ENCODE measurements at regions not wholly inside any gene's neighbourhood (a gene's known extent, or its start where the extent isn't known, plus 50 kb on each side); places are given as distances from the start of the nearest gene placed in this dataset.

- H3K4me3 ChIP-seq (ENCODE audit: low read depth, low read length), result no peak overlapping the region
- DNase-seq (ENCODE audit: low read depth), result no peak
- in situ Hi-C loops (cut with HindIII; ENCODE audit: low sequenced_read_pairs), result no loop called here
- no peak for TF ChIP-seq CTCF (IDR thresholded peaks at IDR 0.05; ENCODE audit: low read depth, low read length, missing control alignments)
Observed at GRCh38 chr13:107834281-107834680, 381.1 kb downstream of the LIG4 start.

- in situ Hi-C loops (cut with HindIII; ENCODE audit: low sequenced_read_pairs), result no loop called here
- TF ChIP-seq CTCF (IDR thresholded peaks at IDR 0.05; ENCODE audit: low read depth, low read length, missing control alignments), result no peak
- DNase-seq (ENCODE audit: low read depth), result no peak
- no peak overlapping the region for H3K4me3 ChIP-seq (ENCODE audit: low read depth, low read length)
Observed at GRCh38 chr13:107832500-107833100, 382.7 kb downstream of the LIG4 start.

- in situ Hi-C loops (cut with HindIII; ENCODE audit: low sequenced_read_pairs), result no loop called here
- no peak for TF ChIP-seq CTCF (IDR thresholded peaks at IDR 0.05; ENCODE audit: low read depth, low read length, missing control alignments)
Observed at GRCh38 chr13:107830804-107831203, 384.5 kb downstream of the LIG4 start.

GRCh38 chr13:107827840-107828549, 387.3 kb downstream of the LIG4 start:
- H3K4me3 ChIP-seq (ENCODE audit: low read depth, low read length), result no peak overlapping the region
- no peak for DNase-seq (ENCODE audit: low read depth)
- no peak for TF ChIP-seq CTCF (IDR thresholded peaks at IDR 0.05; ENCODE audit: low read depth, low read length, missing control alignments)
- in situ Hi-C loops (cut with HindIII; ENCODE audit: low sequenced_read_pairs), result no loop called here

More at GRCh38 chr13:107830804-107831203, 384.5 kb downstream of the LIG4 start:
- H3K4me3 ChIP-seq (ENCODE audit: low read depth, low read length), result no peak overlapping the region
- DNase-seq (ENCODE audit: low read depth), result no peak

GRCh38 chr13:107824635-107825034, 390.7 kb downstream of the LIG4 start:
- in situ Hi-C loops (cut with HindIII; ENCODE audit: low sequenced_read_pairs), result no loop called here
- TF ChIP-seq CTCF (IDR thresholded peaks at IDR 0.05; ENCODE audit: low read depth, low read length, missing control alignments), result no peak
- no peak overlapping the region for H3K4me3 ChIP-seq (ENCODE audit: low read depth, low read length)
- DNase-seq (ENCODE audit: low read depth), result no peak

GRCh38 chr13:107822006-107822405, 393.3 kb downstream of the LIG4 start:
- in situ Hi-C loops (cut with HindIII; ENCODE audit: low sequenced_read_pairs), result no loop called here
- no peak for DNase-seq (ENCODE audit: low read depth)
- no peak for TF ChIP-seq CTCF (IDR thresholded peaks at IDR 0.05; ENCODE audit: low read depth, low read length, missing control alignments)
- H3K4me3 ChIP-seq (ENCODE audit: low read depth, low read length), result no peak overlapping the region

Data from astrocyte of the cerebellum (primary cell).